Breast epithelium (tissue), 3 donors: ENCODE measurements at regions not wholly inside any gene's neighbourhood (a gene's known extent, or its start where the extent isn't known, plus 50 kb on each side); places are given as distances from the start of the nearest gene placed in this dataset.
"Not testable (repeated sequence)": the region's sequence is repeated elsewhere in the genome, so short reads cannot be mapped to it uniquely, and the experiment has no call there.

ENCODE experiments used
- CTCF ChIP-seq, 3 donors: fragments of 450-650 bp; IDR thresholded peaks; one replicate each; pipeline ENCODE4 v1.5.1; 2016 to 2017; ENCODE audit warnings: antibody characterized with exemption in 3 of 3, mild to moderate bottlenecking in 3 of 3, moderate library complexity in 3 of 3
- POLR2A ChIP-seq: fragments of 450-650 bp; IDR thresholded peaks from one replicate; pipeline ENCODE4 v1.6.1; 2016; ENCODE audit warnings: antibody characterized with exemption, mild to moderate bottlenecking, moderate library complexity
- POLR2AphosphoS5 ChIP-seq, 3 donors: sonication (generic); formaldehyde crosslinking; IDR thresholded peaks; one replicate each; pipeline ENCODE4 v1.6.1; 2017; ENCODE audit warnings: antibody characterized with exemption in 3 of 3

GRCh38 chr3:195986576-195986975, 78.2 kb upstream of the TNK2 start:
- TF ChIP-seq CTCF (IDR thresholded peaks at IDR 0.05); POLR2A; POLR2AphosphoS5 (IDR thresholded peaks at IDR 0.05): not testable (repeated sequence)
